GM21723 (cell line): ENCODE measurements at regions not wholly inside any gene's neighbourhood (a gene's known extent, or its start where the extent isn't known, plus 50 kb on each side); places are given as distances from the start of the nearest gene placed in this dataset.

Experiments used
- ATAC-seq: cut with Tn5 transposase; IDR thresholded peaks from one replicate; pipeline ENCODE4 v1.9.1; 2021; ENCODE audit warnings: mild to moderate bottlenecking, moderate library complexity; ENCODE audit not compliant: unreplicated experiment

DNA sequence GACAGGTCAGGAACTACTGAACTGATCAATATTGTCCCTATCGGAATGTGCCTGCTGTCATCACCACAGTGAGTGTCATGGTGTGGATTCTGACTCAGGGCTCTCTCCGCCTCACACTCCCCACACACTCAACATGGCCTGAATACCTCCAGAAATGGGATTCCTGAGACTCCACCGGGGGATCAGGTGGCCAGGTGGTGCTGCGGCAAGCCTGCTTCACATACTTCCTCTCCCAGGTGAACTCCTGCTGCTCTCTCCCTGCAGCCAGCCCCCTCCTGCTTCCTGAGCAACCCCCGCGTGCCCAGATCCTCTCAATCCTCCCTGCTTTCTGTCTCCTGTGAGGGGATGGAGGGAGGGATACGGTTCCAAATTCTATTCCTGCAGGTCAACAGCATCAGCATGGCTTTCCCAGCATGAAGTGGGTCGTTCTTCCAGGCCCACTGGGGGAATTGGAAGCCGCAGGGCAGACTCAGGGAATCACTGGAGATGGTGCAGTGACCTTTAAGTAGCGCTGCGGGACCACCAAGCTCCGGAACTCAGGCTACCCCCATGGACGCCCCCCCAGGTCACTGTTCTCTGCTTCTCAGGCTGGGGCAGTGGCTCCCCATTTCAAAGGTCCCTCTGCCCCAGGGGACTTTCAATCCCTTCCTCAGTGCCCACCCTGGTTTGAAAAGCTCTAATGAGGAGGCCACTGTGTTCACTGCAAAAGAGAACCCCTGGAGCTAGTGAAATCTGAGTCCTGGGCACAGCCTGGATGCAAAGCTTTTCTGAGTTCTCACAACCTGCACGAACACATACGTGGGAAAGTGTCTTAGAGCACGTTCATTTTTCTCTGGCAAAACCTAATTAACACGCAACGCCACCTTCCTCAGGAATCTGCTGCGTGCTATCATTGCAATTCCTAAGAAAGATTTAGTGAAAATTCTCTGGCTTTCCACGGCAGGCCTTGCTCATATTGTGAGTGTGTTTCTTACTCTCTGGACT, 168.4 kb downstream of the ZFP36L2 start:
- ATAC-seq: no peak

DNA sequence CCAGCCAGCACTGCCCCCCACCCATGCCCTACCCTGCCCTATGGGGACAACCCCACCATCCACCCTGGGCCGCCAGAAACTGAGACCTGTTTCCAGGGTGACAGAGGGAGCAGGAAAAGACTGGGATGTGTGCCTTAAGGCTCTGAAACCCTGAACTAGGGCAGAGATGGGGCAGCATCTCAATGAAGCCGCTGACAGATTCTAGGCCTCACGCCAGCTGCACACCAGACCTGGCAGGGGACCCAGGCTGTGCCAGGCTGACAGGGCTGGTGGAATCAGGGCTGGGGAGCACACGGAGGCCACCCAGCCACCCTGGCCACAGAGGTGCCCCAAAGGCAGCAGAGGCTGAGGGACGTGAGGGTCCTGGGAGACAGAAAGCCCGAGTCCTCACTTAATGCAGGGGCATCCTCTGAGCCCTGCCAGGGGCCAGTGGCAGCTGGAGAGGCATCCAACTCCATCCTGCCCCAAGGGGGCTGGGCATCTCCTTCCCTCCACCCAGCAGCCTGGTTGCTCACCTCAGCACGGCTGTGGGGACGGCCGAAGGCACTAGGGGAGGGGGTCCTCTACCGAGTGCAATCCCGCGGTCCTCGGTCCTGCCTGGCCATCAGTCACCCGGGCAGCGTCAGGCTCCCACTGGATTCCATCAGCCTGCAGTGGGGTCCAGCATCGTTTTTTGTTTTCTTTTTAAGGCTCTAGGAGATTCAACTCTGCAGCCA, 169.2 kb downstream of the ZFP36L2 start:
- ATAC-seq: no peak

DNA sequence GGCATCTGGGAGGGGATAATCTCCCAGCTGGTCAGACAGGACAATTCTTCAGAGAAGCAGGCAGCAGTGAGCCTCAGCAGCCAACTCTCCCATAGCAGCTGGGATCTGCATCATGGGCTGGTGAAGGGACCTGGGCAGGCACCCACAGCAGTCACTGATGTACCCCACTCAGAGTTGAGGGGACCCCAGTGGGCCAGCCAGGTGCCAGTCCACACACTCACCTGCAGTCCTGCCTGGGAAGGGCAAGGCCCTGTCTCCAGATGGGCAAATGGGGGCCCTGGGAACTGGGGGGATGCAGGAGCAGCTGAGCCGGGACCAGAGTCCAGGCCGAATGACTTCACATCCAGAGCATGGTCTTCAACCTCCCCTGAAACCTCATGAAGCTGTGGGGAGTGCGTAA, 170.4 kb downstream of the ZFP36L2 start:
- ATAC-seq: no peak

DNA sequence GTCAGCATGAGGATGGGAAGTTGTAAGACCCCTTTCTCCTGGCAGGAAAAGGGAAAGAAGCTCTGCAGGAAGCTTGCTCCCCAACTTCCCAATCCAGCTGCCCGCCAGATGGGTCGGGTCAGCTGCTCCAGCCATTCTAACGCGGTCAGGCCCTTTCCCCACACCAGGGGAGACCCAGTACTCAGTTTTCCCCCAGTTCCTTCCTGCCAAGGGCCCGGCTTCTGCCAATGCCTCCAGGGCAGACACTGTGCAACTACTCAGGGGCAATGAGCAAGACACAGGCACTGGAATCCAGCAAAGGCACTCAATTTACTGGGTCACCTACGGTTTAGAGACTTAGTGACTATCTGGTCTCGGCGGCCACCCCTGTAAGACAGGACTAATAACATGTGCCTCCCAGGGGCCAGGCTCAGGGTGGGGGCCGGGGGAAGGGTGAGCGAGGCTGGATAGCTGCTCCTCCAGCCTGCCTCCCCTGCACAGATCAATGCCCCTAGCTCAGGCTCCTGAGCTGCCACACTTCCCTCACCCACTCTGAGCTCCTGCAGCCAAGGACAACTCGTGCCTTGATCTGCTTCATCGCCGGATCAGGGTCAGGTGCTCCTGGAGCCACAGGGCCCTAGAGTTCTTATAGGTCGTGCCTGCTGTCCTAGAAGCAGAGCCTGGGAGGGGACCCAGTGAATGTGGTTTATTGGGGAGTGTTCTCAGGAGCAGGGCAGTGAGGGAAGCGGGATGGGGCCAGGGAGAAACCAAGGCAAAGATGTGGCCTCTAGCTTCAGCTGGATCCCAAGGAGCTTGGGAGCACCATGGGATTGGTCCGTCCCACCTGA, 171.1 kb downstream of the ZFP36L2 start:
- no peak for ATAC-seq

DNA sequence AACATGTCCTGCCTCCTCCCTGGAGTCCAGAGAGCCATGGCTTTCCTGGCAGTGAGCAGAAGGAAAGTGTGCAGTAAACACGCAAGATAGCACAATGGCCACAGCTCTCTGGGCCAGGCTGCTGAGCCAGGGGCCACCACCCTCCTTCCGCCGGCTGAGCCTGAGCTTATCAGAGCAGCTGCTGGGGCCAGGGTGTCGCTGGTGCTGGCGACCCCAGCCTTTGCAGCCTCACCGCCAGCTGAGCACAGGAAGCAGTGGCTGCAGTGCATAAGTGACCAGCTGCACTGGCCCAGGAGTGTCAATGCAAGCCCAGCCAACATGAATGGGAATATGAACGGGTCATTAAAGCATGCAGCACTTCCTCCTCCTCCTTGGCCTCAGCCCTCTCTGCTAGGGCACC, 172.0 kb downstream of the ZFP36L2 start:
- ATAC-seq: no peak

DNA sequence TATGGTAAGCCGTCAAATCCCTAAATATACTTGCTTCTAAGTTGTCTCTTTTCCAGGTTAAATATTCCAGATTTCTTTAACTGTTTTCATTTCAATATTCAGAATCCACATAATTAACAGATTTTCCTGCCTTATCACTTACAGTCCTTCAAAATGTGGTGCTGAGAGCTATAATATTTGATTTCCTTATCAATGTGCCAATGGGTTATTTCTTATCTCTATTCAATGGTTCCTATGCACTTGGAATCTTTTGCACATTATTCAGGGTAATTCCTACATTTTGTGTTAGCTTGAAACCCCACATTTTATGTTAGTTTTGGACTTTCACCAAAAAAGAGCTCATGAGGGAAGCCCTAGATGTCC, 173.5 kb downstream of the ZFP36L2 start:
- no peak for ATAC-seq

DNA sequence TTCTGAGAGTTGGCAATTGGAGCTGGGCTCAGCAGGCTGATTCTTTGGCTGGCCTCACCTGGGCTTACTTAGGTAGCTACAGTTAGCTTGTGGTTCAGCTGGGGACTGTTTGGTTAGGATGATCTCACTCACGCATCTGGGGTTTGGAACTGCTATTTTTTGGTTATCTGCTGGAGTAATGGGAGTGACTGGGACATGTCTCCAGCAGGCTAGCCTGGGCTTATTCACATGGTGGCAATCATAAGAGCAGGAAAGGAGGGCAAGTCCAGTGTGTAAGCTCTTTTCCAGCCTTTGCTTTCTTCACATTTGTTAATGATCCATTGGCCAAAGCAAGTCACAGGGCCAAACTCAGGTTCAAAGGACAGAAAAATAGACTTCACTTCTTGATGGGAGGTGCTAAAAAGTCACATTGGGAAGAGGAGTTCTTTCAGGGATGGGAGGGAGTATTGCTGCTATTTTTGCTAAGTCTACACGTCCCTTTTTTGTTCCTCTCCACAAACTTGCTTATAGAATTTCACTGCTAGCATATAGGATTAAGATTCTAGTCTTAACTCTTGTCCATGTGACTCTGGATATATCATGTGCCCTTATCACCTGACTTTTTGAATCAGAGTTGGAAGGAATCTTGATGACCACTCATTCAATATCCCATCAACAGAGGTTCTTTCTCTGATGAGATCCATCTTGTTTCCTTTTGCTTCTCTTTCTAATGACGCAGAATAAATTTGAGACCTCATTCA, 174.0 kb downstream of the ZFP36L2 start:
- no peak for ATAC-seq

DNA sequence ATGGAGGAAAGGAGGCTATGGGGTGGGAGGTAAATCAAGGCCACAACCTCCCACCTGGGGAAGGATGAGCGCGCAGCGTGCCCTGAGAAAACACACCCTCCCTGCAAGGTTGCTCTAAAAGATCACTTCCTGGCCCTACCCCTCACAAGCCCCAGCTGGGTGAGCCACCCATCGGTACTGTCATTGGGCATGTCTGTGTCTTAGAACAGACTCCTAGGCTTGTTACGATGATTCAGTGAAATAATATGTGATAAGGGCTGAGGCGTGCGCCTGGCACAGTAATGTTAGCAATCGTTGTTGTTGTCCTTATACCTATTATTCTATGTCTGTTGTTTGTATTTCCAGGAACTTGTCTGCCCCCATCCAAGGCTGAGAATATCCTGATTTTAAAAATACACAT, 175.1 kb downstream of the ZFP36L2 start:
- no peak for ATAC-seq

DNA sequence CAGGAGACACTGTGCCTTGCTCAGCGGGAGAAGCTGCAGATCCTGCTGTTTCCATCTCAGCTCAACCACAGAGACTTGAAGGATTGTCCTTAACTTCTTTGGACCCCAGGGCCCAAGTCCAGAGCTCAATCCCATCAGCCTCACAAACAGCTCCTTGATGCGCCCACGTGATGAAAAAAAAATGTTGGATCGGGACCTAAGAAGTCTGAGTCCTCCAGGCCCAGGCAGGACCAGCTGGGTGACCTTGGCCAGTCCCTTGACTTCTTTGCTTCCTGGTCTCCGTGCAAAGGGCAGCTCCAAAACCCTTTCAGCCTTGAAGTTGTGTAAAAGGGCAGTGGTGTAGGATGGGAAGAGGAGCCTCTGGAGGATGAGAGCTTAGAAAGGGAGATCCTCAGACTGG, 175.5 kb downstream of the ZFP36L2 start:
- no peak for ATAC-seq

DNA sequence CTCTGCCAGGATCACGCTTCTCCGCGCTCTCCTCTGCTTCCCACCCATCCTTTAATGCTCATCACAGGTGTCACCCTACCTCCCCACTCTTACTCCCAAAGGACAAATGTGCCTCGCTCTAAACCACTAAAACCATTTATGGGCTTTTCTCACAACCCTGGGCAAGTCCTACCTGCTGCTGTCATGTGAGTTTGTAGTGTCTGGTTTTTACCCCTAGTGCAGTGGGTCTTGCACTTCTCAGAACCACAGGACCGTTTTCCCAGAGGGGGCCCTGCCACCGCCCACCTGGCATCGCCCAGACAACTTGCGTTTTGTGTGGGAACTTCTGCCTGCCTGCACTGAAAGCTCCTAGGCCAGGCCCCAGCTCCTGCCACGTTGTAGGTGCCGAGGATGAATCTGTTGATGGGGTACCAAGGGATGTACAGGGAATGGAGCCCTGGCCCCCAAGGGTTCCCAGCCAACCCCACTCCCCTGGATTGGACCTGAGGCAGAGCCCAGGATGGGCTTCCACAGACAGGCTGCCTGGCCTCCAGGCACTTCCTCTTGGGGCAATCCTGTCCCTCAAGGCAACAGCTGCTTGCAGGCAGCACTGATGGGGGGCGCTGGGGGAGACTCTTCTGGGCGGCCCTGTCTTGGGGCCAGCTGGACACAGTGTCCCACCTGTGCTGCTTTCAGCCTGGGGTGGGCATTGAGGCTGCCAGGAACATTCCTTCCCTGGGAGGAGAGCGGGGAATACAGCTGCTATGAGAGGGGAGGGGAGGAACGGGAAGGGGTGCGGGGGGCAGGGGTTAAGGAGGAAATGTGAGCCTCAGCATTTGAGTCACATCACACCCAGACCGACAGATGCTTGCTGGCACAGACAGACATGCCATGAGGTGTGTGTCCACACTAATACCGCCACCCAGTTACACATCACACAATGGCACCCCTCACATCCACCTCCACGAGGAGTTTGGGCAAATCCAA, 176.3 kb downstream of the ZFP36L2 start:
- no peak for ATAC-seq

DNA sequence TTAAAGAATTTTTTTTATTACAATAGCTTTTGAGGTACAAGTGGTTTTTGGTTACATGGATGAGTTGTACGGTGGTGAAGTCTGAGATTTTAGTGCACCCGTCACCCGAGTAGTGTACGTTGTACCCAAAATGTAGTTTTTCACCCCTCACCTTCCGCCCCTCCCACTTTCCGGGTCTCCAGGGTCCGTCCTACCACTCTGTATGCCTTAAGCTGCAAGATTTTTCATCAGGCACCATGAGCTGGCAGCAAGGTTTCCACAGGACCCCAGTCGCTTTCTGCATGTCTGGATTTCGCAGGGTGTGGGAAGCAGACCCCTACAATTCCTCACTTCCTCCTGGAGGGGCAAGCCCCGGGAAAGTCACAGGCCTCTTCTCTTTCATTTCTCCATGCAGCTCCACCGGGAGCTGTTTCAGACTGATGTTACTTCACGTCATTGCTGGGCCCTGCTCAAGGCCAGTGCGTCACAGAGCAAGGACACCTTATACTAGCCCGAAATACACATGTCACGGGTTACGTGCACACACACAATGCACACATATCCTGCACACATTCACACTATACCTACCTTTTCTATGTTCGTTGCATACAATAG, 179.1 kb downstream of the ZFP36L2 start:
- ATAC-seq: no peak

DNA sequence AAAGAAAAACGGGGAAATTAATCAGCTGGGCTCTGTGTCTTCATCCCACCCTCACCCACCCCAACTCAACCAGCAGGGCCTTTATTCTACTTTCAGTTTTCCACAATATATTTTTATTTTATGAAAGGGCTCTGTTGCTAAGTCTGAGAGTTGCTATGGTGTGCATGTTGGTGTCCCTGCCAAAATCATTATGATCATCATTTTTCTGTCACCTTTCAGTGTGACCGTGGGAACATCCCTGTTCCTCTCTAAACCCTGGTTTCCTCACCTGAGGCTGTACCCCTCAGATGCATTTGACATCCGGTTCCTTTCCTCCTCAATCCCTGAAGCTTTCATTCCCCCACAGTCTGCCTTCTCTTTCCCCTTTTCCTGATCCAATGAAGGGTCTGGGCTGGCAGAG, 180.5 kb downstream of the ZFP36L2 start:
- no peak for ATAC-seq

DNA sequence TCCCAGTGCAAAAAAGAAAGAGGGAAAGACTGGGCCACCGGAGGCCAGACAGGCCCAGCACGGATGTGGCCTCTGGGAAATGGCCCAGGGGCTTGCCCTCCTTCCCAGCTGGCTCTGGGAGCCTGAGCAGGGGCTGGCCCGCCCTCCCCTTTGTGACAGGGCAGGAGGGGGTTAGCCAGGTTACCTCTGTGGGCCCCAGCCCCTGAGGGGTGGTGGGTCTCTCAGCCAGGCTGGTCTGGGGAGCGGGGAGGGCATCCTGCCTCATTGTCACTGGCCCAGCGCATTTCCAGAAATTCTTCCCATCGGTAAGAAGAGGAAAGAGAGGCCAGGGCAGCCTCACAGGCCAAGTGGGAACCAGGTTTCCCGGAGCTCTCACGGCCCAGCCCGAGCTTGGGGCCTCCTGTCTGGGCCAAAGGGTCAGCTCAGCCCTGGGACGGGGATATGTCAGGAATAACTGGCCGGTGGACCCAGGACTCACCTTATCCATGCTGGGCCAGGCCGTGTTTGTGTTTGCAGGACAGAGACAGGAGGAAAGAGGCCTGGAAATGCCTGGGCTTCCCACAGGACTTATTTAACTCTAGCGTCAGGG, 182.2 kb downstream of the ZFP36L2 start:
- ATAC-seq: no peak

DNA sequence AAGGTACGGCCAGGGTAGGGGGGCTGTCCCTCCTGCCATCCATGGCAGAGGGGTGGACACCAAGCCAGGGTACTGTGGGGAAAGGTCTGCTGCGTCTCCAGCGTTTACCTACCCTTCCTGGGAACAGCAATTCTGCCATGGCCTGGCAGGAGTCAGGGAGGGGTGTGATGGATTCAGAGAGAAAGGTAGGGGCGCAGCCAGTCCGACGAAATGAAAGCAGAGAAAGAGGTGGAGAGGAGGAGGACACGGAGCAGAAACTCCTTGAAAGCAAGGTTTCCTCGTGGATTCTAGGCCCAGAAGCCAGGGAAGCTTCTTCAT, 182.9 kb downstream of the ZFP36L2 start:
- ATAC-seq: no peak

DNA sequence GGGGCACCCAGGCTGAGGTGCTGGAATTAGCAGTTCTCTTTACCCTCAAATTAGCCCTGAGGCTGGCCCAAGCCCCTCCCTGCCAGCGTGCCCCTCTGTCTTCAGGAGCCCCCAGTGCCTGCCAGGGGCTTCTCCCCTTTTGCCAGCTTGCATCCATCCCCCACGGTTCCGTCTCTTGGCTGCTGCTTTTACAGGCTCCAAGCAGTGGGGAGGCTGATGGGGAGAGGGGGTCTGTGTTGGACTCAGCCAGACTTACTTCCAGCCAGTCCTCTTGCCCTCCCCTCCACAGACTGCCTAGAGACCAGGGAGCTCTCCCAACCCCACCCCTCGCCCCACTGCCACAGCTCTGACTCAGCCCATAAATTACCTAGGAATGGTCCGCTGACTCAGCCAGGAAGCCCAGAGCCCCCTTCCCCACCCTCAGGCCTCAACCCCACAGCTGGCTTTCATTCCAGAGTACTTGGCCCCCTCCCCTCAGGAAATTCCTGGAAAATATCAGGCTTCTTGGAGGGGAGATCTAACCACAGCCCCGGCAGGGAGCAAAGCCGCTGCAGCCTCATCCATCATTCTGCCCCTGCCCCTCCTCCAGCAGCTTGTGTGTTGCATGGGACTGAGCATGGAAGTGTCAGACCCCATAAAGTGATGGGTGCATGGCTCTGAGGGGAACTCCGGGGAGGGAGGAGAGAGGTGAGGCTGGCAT, 184.6 kb downstream of the ZFP36L2 start:
- no peak for ATAC-seq

DNA sequence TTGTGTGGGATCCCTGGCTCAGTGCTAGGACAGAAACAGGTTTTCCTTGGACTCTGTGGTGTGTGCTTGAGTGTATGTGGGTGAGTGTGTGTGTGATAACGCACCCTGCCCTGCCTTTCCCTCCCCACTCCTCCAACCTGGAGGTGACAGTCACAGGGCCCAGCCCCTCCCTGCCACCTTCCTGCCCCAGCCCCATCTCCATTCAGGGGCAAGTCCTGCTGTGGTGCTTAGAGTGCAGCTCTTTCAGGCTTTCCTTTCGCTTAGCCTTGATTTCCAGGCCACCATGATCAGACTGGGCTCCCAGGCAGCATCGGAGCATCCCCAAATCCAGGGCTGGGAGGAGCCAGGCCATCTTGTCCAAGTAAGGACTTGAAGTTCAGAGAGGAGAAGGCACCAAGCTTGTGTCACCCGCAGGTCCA, 185.2 kb downstream of the ZFP36L2 start:
- no peak for ATAC-seq

DNA sequence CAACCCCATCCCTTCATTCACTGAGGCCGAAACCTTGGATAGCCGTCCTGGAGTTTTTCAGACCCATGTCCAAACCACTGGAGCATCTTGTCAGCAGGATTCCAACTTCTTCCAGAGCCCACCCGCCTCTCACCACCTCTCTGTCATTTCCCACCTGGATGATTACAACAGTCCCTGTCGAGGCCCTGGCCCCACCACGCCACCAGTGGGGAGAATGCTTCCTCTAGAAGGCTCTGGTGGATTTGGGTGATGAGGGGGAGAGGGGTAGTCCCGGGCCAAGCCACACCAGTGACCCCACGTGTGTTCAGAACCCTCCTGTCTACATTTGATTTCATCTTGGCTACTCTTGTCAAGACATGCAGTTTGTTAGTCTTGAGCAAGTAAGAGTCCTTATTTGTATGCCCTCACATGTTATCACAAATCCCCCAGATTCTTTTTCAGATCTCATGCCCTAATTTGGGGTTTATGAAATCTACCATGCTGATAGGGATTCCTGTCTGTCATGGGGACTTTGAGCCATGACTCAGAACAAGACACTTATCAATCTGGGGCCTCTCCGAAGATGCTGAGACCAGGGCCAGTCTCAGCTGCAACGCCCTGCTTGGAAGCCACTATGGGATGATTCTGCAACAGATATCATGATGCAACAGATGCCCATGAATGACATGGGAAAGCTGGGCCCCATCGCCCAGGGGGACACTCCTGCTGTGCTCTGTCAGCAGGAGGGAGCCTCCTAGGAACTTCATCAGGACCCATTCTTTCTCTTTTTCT, 186.1 kb downstream of the ZFP36L2 start:
- ATAC-seq: no peak
